HUES64 (cell line): ENCODE measurements at regions not wholly inside any gene's neighbourhood (a gene's known extent, or its start where the extent isn't known, plus 50 kb on each side); places are given as distances from the start of the nearest gene placed in this dataset.

ENCODE experiments used
- H3K27ac ChIP-seq: 2 replicates; pipeline ENCODE4 v1.7.0; 2013; ENCODE audit warnings: low read depth, low read length, inconsistent platforms
- H3K27me3 ChIP-seq: 2 replicates; pipeline ENCODE4 v1.6.1; 2013; ENCODE audit warnings: mild to moderate bottlenecking, low read length; ENCODE audit not compliant: insufficient read depth
- H3K36me3 ChIP-seq: 2 replicates; pipeline ENCODE4 v1.6.1; 2013; ENCODE audit warnings: mild to moderate bottlenecking, low read length; ENCODE audit not compliant: insufficient read depth
- H3K4me1 ChIP-seq: 2 replicates; pipeline ENCODE4 v1.6.1; 2013; ENCODE audit warnings: mild to moderate bottlenecking, low read length, moderate library complexity; ENCODE audit not compliant: insufficient read depth
- H3K4me3 ChIP-seq: 2 replicates; pipeline ENCODE4 v1.5.1; 2013; ENCODE audit warnings: mild to moderate bottlenecking, low read length, moderate library complexity
- H3K9ac ChIP-seq: 2 replicates; pipeline ENCODE4 v1.6.1; 2013; ENCODE audit warnings: mild to moderate bottlenecking, low read depth, low read length
- H3K9me3 ChIP-seq: 2 replicates; pipeline ENCODE4 v1.6.1; 2013; ENCODE audit warnings: low read depth, low read length; ENCODE audit not compliant: insufficient read depth
- WGBS: fragments of 150-250, 120-280 bp; methylation state at CpG from one replicate; pipeline ENCODE4 v1.1.7; 2013; ENCODE audit warnings: missing lambda C conversion rate; 5-methylcytosine and 5-hydroxymethylcytosine counted together

GRCh38 chr13:80742033-80742432 lies 401.1 kb upstream of the SPRY2 start:
- Histone ChIP-seq H3K4me3 (no peak overlapping the region), H3K36me3 (no peaks in the 10 kb centered on the region), H3K4me1 (no peaks in the 10 kb centered on the region), H3K9me3 (no peaks in the 10 kb centered on the region), H3K27me3 (no peaks in the 10 kb centered on the region), H3K9ac (no peak overlapping the region), H3K27ac (no peak overlapping the region)
- WGBS, result no CpG with 5 or more reads among the region's 1 CpG

GRCh38 chr13:80740071-80740470 lies 399.1 kb upstream of the SPRY2 start:
- no peaks in the 10 kb centered on the region for H3K9me3 ChIP-seq

GRCh38 chr13:80737513-80737912 lies 396.6 kb upstream of the SPRY2 start:
- no peaks in the 10 kb centered on the region for H3K36me3 ChIP-seq
- no peak overlapping the region for H3K27ac ChIP-seq
- 94% methylated on average over 1 of the region's 1 CpG for WGBS
- no peaks in the 10 kb centered on the region for H3K27me3 ChIP-seq
- H3K9me3 ChIP-seq, result no peaks in the 10 kb centered on the region
- no peaks in the 10 kb centered on the region for H3K4me1 ChIP-seq
- H3K4me3 ChIP-seq, result no peak overlapping the region
- H3K9ac ChIP-seq, result no peak overlapping the region

More at GRCh38 chr13:80740071-80740470, 399.1 kb upstream of the SPRY2 start:
- Histone ChIP-seq H3K9ac (no peak overlapping the region), H3K36me3 (no peaks in the 10 kb centered on the region), H3K27ac (no peak overlapping the region), H3K27me3 (no peaks in the 10 kb centered on the region), H3K4me1 (no peaks in the 10 kb centered on the region), H3K4me3 (no peak overlapping the region)
- WGBS, result 89% methylated on average over 2 of the region's 2 CpGs

GRCh38 chr13:80727321-80727975 lies 386.5 kb upstream of the SPRY2 start:
- Histone ChIP-seq H3K27ac (no peak overlapping the region), H3K27me3 (no peaks in the 10 kb centered on the region), H3K9ac (no peak overlapping the region), H3K9me3 (0 out of 2 replicates have a peak, but pooled peaks cover 4% of the 10 kb centered on the region), H3K36me3 (no peaks in the 10 kb centered on the region), H3K4me1 (no peaks in the 10 kb centered on the region), H3K4me3 (no peak overlapping the region)
- 93% methylated on average over 1 of the region's 1 CpG for WGBS

GRCh38 chr13:80726868-80727267 lies 385.9 kb upstream of the SPRY2 start:
- no peaks in the 10 kb centered on the region for H3K36me3 ChIP-seq
- no peaks in the 10 kb centered on the region for H3K4me1 ChIP-seq
- no peak overlapping the region for H3K9ac ChIP-seq
- H3K4me3 ChIP-seq, result no peak overlapping the region
- H3K27ac ChIP-seq, result no peak overlapping the region
- 0 out of 2 replicates have a peak, but pooled peaks cover 4% of the 10 kb centered on the region for H3K9me3 ChIP-seq
- no peaks in the 10 kb centered on the region for H3K27me3 ChIP-seq

- no peak overlapping the region for H3K9ac ChIP-seq
- WGBS, result no CpG with 5 or more reads among the region's 1 CpG
- H3K9me3 ChIP-seq, result no peaks in the 10 kb centered on the region
- no peak overlapping the region for H3K4me3 ChIP-seq
- H3K27ac ChIP-seq, result no peak overlapping the region
- no peaks in the 10 kb centered on the region for H3K27me3 ChIP-seq
- H3K4me1 ChIP-seq, result peaks cover 16% of the 10 kb centered on the region; the same call in 1 of the 2 replicates
- H3K36me3 ChIP-seq, result no peaks in the 10 kb centered on the region
Observed at GRCh38 chr13:80721689-80722088, 380.8 kb upstream of the SPRY2 start.

- Histone ChIP-seq H3K27me3 (no peaks in the 10 kb centered on the region), H3K36me3 (no peaks in the 10 kb centered on the region), H3K4me3 (no peak overlapping the region), H3K9me3 (no peaks in the 10 kb centered on the region), H3K4me1 (peaks cover 24% of the 10 kb centered on the region; the same call in 1 of the 2 replicates), H3K9ac (no peak overlapping the region), H3K27ac (no peak overlapping the region)
- no CpG with 5 or more reads among the region's 1 CpG for WGBS
Observed at GRCh38 chr13:80718970-80719369, 378.0 kb upstream of the SPRY2 start.

GRCh38 chr13:80717776-80718175 lies 376.9 kb upstream of the SPRY2 start:
- WGBS, result 94% methylated on average over 4 of the region's 4 CpGs
- 0 out of 2 replicates have a peak, but pooled peaks cover 3% of the 10 kb centered on the region for H3K9me3 ChIP-seq

GRCh38 chr13:80716610-80717081 lies 375.7 kb upstream of the SPRY2 start:
- Histone ChIP-seq H3K27ac (peak overlapping the region; percentile 57), H3K4me3 (no peak overlapping the region), H3K9ac (no peak overlapping the region), H3K4me1 (peaks cover 24% of the 10 kb centered on the region; the same call in 1 of the 2 replicates), H3K36me3 (no peaks in the 10 kb centered on the region), H3K9me3 (0 out of 2 replicates have a peak, but pooled peaks cover 3% of the 10 kb centered on the region), H3K27me3 (no peaks in the 10 kb centered on the region)
- WGBS, result 20% methylated on average over 3 of the region's 5 CpGs

More at GRCh38 chr13:80717776-80718175, 376.9 kb upstream of the SPRY2 start:
- Histone ChIP-seq H3K36me3 (no peaks in the 10 kb centered on the region), H3K4me1 (peaks cover 24% of the 10 kb centered on the region; the same call in 1 of the 2 replicates), H3K9ac (no peak overlapping the region), H3K27me3 (no peaks in the 10 kb centered on the region), H3K4me3 (no peak overlapping the region), H3K27ac (no peak overlapping the region)

GRCh38 chr13:80712026-80712425 lies 371.1 kb upstream of the SPRY2 start:
- over 99% methylated on average over 2 of the region's 2 CpGs for WGBS
- no peaks in the 10 kb centered on the region for H3K36me3 ChIP-seq
- H3K4me1 ChIP-seq, result peaks cover 10% of the 10 kb centered on the region; the same call in 1 of the 2 replicates
- no peaks in the 10 kb centered on the region for H3K27me3 ChIP-seq
- no peak overlapping the region for H3K4me3 ChIP-seq
- H3K9ac ChIP-seq, result no peak overlapping the region
- no peak overlapping the region for H3K27ac ChIP-seq
- H3K9me3 ChIP-seq, result 0 out of 2 replicates have a peak, but pooled peaks cover 5% of the 10 kb centered on the region

GRCh38 chr13:80708791-80709190 lies 367.9 kb upstream of the SPRY2 start:
- H3K9ac ChIP-seq, result no peak overlapping the region
- H3K27me3 ChIP-seq, result no peaks in the 10 kb centered on the region
- H3K4me3 ChIP-seq, result no peak overlapping the region
- 0 out of 2 replicates have a peak, but pooled peaks cover 5% of the 10 kb centered on the region for H3K9me3 ChIP-seq
- H3K4me1 ChIP-seq, result no peaks in the 10 kb centered on the region
- no peaks in the 10 kb centered on the region for H3K36me3 ChIP-seq
- H3K27ac ChIP-seq, result no peak overlapping the region
